GM13976 (cell line): ENCODE measurements at regions not wholly inside any gene's neighbourhood (a gene's known extent, or its start where the extent isn't known, plus 50 kb on each side); places are given as distances from the start of the nearest gene placed in this dataset.

Experiments used
- DNase-seq: peaks from one replicate; pipeline ENCODE4 v3.0.0; 2012; ENCODE audit warnings: low spot score
- in situ Hi-C: fragments of 300-500 bp; cut with MboI; formaldehyde crosslinking; loops from one replicate; pipeline ENCODE4 v1.12.0; 2022; ENCODE audit warnings: low sequenced_read_pairs, mixed read lengths, inconsistent platforms; ENCODE audit not compliant: unreplicated experiment
- TF ChIP-seq, protein P1 (sequence below): IDR thresholded peaks from 2 replicates; pipeline ENCODE4 v1.5.1; 2012; ENCODE audit warnings: borderline replicate concordance, mild to moderate bottlenecking; ENCODE audit not compliant: insufficient read depth; ENCODE audit errors: extremely low read depth, missing control alignments, control extremely low read depth

DNA sequence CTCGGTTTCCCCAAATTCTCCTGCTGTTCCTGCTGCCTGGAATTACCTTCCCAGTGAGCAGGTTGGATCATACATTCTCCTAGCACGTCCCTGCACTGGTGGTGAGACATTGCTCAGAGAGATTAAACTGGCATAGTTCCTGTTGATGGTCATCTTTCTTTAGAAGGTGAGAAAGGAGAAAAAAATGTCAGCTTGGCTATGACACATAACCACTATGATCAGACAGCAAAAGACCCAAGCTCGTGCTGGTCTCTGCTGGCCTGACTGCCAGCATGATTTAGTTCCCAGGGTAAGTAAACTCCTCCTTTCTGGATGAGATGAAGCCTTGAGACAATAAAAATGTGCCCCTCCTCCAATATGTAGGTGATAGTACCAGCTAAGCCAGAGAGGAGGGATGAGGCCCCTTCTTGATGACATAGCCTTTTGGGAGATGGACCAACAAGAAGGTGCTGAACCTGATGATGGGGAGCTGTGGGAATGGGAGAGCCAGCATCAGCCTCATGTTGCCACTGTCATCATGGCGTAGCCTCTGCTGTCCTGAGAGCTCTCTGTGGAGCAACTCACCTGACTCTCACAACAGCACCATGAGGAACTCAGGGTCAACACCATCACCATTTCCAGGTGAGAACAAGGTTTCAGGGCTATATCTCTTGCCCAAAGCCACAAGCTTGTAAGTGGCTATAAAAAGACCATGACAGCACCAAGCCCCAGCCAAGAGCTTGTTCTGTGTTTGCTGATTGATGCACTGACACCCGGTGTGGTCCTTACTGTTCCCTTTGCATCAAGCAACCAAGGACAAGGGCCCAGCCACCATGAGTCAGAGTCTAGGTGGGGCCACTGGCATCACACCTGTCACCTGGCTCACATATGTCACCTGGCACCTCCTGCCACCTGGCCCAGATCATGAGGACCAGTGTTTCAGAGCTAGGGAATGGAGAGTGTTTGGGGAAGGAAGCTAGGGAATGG lies 200.0 kb downstream of the MATN1 start:
- TF ChIP-seq, protein P1, sequence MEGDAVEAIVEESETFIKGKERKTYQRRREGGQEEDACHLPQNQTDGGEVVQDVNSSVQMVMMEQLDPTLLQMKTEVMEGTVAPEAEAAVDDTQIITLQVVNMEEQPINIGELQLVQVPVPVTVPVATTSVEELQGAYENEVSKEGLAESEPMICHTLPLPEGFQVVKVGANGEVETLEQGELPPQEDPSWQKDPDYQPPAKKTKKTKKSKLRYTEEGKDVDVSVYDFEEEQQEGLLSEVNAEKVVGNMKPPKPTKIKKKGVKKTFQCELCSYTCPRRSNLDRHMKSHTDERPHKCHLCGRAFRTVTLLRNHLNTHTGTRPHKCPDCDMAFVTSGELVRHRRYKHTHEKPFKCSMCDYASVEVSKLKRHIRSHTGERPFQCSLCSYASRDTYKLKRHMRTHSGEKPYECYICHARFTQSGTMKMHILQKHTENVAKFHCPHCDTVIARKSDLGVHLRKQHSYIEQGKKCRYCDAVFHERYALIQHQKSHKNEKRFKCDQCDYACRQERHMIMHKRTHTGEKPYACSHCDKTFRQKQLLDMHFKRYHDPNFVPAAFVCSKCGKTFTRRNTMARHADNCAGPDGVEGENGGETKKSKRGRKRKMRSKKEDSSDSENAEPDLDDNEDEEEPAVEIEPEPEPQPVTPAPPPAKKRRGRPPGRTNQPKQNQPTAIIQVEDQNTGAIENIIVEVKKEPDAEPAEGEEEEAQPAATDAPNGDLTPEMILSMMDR, result no peak
- in situ Hi-C loops, result no loop called here
- DNase-seq, result no peak

DNA sequence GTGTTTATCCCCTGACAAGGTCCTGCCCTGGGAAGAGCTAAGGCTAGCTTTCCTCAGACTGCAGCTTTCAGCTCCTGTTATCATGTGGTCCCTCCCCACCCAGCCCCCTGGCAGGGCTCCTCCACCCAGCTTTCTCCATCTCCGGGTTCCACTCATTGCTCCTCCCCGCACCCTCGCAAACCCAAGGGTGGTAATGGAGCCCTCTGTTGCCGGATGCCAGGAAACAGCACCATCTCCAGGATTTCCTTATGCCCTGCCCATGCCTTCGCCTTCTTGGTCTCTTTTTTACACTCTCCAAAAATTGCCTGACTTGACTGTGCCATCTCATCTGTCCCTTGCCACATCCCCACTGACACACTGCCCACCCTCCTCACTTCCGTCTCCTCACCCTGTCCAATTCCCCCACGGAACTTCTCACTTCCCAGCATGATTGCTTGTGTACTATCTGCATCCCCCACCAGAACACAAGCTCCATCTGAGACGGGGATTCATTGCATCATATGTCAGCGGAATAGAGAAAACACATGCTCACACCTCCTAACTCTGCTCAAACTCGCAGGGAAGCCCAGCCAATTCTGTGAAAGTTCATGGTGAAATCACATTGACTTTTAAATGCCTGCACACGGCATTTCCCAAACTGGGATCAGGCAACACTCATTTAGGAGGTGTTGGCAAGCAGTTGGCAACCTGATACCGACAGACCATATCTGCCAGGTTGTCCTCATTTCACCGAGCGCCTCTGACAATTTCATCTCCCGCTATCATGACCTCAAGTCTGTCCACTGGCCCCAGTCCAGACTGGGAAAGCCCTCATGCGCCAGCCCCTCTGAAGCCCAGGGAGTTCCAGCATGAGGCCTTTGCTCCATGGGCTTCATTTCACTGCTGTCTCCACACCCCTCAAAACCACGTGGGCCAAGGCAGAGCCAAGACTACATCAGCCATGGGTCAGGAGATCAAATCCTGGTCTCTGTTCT lies 201.1 kb downstream of the MATN1 start:
- no peak for DNase-seq
- TF ChIP-seq, protein P1, result no peak
- in situ Hi-C loops, result no loop called here

DNA sequence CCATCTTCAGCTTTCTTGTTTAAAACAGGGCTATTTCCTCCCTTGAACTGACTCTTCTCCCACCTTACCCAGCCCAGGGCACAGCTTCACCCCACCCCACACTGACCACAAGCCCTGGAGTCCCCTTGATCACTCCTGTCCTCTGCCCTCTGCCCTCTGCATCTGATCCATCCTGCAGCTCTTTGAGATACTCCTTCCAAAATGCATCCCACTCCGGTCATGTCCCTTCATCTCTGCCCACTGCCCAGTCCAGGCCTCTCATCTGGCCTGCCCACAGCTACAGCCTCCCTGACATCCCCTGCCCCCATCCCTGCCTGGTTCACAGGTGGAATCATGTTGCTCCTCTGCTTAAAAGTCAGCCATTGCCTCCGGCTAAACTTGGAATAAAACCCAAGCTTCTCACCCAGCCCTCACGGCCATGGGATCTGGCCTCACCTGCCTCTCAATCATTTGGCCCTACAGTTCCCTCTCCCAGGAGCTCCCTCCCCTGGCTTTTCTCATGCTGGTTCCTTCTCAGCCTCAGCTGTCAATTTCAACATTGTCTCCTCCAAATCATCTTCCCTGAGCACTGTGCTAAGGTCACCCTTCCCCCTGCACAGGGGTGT lies 202.0 kb downstream of the MATN1 start:
- in situ Hi-C loops, result no loop called here
- TF ChIP-seq, protein P1, result no peak
- no peak for DNase-seq

DNA sequence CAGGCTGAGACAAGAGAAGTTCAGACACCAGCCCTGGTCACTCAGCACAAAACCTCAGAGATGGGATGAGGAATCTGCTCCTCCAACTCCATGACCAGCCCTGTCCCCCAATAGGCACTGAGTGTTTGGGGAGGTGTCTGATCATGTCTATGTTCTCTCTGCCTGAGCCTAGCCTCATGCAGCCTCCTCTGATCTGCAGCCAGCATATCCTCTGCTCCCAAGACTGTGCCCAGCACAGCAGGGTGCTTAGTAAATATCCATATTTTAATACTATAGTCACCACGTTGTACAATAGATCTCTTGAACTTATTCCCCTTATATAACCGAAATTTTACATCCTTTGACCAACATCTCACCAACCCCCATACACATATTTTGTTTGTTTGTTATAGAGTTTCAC lies 202.9 kb downstream of the MATN1 start:
- DNase-seq, result no peak
- TF ChIP-seq, protein P1, result no peak
- in situ Hi-C loops, result no loop called here

DNA sequence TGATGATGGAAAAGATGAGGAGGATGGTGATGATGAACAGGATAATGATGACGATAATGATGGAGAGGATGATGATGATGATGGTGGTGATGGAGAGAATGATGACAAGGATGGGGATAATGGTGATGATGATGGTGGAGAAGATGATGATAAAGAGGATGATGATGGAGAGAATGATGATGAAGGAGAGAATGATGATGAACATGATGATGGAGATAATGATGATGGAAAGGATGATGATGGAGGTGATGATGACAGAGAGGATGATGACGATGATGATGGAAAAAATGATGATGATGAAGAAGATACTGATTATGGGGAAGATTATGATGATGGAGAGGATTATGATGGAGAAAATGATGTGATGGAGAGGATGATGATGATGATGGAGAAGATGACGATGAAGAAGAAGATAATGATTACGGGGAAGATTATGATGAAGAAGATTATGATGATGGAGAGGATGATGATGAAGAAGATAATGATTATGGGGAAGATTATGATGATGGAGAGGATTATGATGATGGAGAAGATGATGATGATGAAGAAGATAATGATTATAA lies 204.1 kb downstream of the MATN1 start:
- no peak for DNase-seq
- TF ChIP-seq, protein P1, result no peak
- in situ Hi-C loops, result no loop called here

DNA sequence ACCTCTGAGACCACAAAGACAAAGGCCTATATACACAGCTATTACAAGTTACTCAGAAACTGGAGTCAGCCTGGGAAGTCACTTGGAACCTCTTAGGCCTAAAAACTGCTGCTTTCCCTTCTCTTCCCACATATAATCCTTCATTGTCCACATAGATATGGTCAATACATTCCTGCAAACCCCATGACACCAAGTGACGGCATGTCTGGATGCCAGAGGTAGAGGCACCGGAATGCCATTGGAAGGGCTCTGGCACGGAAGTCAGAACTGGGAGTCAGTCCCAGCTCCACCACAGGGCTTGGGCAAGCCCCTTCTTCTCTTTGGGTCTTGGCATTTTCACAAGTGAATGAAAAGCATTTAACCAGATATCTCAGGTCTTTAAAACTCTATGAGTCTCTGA lies 204.7 kb downstream of the MATN1 start:
- DNase-seq, result no peak
- TF ChIP-seq, protein P1, result no peak
- in situ Hi-C loops, result no loop called here
